IMR-90 (cell line): ENCODE measurements at regions not wholly inside any gene's neighbourhood (a gene's known extent, or its start where the extent isn't known, plus 50 kb on each side); places are given as distances from the start of the nearest gene placed in this dataset.

Experiments used
- BHLHE40 ChIP-seq: fragments of 150-350 bp; IDR thresholded peaks from 2 replicates; pipeline ENCODE4 v1.6.1; 2016; ENCODE audit warnings: mild to moderate bottlenecking, low read depth, low read length
- POLR2A ChIP-seq: IDR thresholded peaks from 2 replicates; pipeline ENCODE4 v1.6.1; 2012; ENCODE audit warnings: mild to moderate bottlenecking, low read depth, low read length

- TF ChIP-seq POLR2A, result no peak
- TF ChIP-seq BHLHE40, result no peak
These were observed 355.4 kb downstream of the MFSD1 start for GRCh38 chr3:159157275-159157674.
